LNCaP clone FGC (cell line): ENCODE measurements at regions not wholly inside any gene's neighbourhood (a gene's known extent, or its start where the extent isn't known, plus 50 kb on each side); places are given as distances from the start of the nearest gene placed in this dataset.

ENCODE experiments used
- DNase-seq: peaks from one replicate; pipeline ENCODE4 v3.0.0-alpha.2; 2011; ENCODE audit warnings: low read depth
- H3K4me3 ChIP-seq: 2 replicates; pipeline ENCODE4 v1.5.1; 2011; ENCODE audit warnings: mild to moderate bottlenecking, low read depth, low read length, control low read depth
- CTCF ChIP-seq: IDR thresholded peaks from 2 replicates; pipeline ENCODE4 v1.5.1; 2012; ENCODE audit warnings: mild to moderate bottlenecking; ENCODE audit not compliant: control insufficient read depth, insufficient read depth; ENCODE audit errors: extremely low read depth

DNA sequence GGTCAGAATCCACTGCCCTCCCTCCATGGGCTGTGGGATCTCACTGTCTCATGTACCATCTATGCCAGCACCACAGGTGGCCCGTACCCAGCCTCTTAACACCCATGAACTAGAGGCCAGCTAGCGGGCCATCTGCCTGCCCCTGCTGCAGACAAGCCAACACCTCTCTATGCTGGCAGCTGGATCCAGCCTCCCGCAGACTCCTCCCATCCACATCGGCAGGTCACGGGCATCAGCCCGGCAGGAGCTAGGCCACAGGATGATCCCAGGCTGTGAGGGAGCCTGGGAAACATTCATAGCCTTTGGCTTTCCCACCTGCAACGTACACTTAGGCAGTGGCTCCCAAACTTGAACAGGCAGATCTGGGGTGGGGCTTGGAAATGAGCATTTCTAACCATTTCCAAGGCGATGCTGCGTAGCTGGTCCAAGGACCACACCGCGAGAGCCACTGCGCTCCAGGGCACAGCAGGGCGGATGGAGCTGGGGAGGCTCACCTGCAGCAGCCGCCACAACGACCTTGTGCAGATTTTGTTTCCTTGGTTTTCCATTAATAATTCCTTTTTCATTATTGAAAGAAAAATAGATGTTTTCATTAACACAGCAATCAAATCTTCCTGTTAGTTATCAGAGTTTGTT lies 114.7 kb downstream of the KCNF1 start:
- DNase-seq, result no peak
- no peak for TF ChIP-seq CTCF
- no peak overlapping the region for H3K4me3 ChIP-seq

- DNase-seq, result no peak
- no peak for TF ChIP-seq CTCF
- H3K4me3 ChIP-seq, result no peak overlapping the region
Observed at GRCh38 chr2:11027195-11027594, 115.5 kb downstream of the KCNF1 start.

- no peak overlapping the region for H3K4me3 ChIP-seq
- TF ChIP-seq CTCF, result no peak
- no peak for DNase-seq
Observed at GRCh38 chr2:11028407-11028916, 116.7 kb downstream of the KCNF1 start.

DNA sequence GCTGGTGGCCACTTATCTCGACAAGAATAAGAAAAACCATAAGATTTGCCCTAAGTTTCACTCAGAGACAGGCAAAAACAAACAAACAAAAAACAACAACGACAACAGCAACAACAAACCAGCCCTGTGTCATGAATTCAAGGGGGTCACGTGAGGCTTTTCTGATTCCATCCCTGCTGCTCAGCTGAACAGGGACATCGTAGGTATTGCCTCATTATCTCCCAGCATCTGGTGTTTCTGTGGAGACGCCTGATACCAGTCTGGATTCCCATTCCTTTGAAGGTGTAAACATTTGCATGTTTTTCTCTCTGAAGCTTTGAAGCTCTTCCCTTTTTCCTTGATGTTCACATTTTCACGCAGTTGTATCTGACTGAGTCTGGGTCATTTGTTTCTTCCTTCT lies 117.4 kb downstream of the KCNF1 start:
- no peak for DNase-seq

DNA sequence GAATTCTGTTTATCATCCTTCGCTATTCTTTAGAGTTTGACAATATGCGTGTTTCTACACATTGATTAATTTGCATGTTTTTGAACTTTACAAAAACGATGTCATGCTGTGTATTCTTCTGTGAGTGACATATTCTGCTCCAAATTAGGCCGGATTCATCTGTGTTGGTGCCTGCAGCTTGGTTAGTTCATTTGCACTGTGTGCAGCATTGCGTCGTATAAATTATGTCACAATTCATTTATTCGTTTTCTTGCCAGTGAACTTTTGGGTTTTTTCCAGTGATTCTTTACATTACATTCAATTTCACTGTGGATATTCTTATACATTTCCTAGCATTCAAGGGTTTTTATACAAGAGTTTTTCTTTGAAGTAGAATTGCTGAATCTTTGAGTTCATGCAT lies 118.3 kb downstream of the KCNF1 start:
- no peak overlapping the region for H3K4me3 ChIP-seq
- no peak for DNase-seq
- no peak for TF ChIP-seq CTCF

More for the DNA sequence above, 117.4 kb downstream of the KCNF1 start:
- TF ChIP-seq CTCF, result no peak
- H3K4me3 ChIP-seq, result no peak overlapping the region

DNA sequence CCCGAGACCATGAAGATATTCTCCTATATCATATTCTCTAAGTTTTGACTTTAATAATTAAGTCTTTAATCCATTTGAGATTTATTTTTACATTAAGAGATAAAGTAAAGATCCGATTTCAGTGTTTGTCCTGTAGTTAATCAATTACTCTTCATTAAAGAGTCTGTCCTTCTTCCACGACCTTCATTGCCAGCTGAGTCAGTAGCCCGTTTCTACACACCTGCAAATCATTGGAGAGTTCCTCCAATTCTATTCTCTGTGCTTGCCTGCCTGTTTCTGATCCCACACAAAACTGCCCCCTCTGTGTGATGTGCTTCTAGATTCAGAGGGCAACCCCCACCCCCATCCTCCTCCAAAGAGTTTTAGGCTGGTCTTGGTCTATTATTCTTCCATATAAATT lies 119.2 kb downstream of the KCNF1 start:
- DNase-seq, result no peak
- H3K4me3 ChIP-seq, result no peak overlapping the region
- TF ChIP-seq CTCF, result no peak

DNA sequence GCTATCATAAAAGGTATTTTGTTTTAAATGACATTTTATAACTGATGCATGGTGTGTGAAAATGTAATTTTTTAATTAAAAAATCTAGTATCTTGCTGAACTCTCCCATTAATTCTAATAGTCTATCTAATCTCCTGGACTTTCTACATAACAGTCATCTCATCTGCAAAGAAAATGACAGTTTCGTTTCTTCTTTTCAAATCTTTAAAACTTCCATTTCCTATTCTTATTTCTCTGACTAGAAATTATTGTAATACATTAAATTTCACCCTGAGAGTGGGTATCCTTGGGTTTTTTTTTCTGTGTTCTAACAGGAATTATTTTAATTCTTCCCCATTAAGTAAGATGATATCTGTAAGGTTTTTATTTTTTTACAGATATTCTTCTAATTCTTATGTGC lies 120.1 kb downstream of the KCNF1 start:
- no peak for TF ChIP-seq CTCF
- no peak for DNase-seq
- H3K4me3 ChIP-seq, result no peak overlapping the region
